Mesothelial cell of epicardium (in vitro differentiated cells): ENCODE measurements at regions not wholly inside any gene's neighbourhood (a gene's known extent, or its start where the extent isn't known, plus 50 kb on each side); places are given as distances from the start of the nearest gene placed in this dataset.

Experiments
- DNase-seq, 2 experiments: peaks; one replicate each; pipeline ENCODE4 v3.0.0; 2021; ENCODE audit warnings: low spot score in 2 of 2; ENCODE audit not compliant: unreplicated experiment in 2 of 2
- H3K27ac Mint-ChIP-seq: 2 replicates; pipeline ENCODE4 v1.8.0; 2021; ENCODE audit warnings: mixed read lengths
- H3K27me3 Mint-ChIP-seq: 2 replicates; pipeline ENCODE4 v1.8.0; 2021; ENCODE audit warnings: low read depth, mixed read lengths
- H3K36me3 Mint-ChIP-seq: 2 replicates; pipeline ENCODE4 v1.8.0; 2021; ENCODE audit warnings: mixed read lengths
- H3K4me1 Mint-ChIP-seq: 2 replicates; pipeline ENCODE4 v1.8.0; 2021; ENCODE audit warnings: mixed read lengths
- H3K4me3 Mint-ChIP-seq: 2 replicates; pipeline ENCODE4 v1.8.0; 2021; ENCODE audit warnings: mild to moderate bottlenecking, moderate library complexity, mixed read lengths
- H3K9me3 Mint-ChIP-seq: 2 replicates; pipeline ENCODE4 v1.8.0; 2021; ENCODE audit warnings: mixed read lengths
- CTCF ChIP-seq: fragments of 200-600 bp; sonication (generic); IDR thresholded peaks from one replicate; pipeline ENCODE4 v1.5.0; 2021; ENCODE audit warnings: antibody characterized with exemption; ENCODE audit not compliant: unreplicated experiment

GRCh38 chr9:135321580-135321979 lies 158.0 kb upstream of the PPP1R26 start:
- no peak for TF ChIP-seq CTCF
- H3K4me1 Mint-ChIP-seq, result no peaks in the 10 kb centered on the region
- H3K4me3 Mint-ChIP-seq, result no peak overlapping the region
- peaks cover 3% of the 10 kb centered on the region for H3K9me3 Mint-ChIP-seq
- H3K36me3 Mint-ChIP-seq, result no peaks in the 10 kb centered on the region
- H3K27ac Mint-ChIP-seq, result no peak overlapping the region
- DNase-seq, result no peak
- peaks cover 30% of the 10 kb centered on the region for H3K27me3 Mint-ChIP-seq

GRCh38 chr9:135324329-135324728 lies 155.3 kb upstream of the PPP1R26 start:
- Mint-ChIP-seq H3K27ac (no peak overlapping the region), H3K9me3 (peaks cover 7% of the 10 kb centered on the region)
- TF ChIP-seq CTCF, result no peak

GRCh38 chr9:135326141-135326540 lies 153.4 kb upstream of the PPP1R26 start:
- TF ChIP-seq CTCF, result no peak
- Mint-ChIP-seq H3K27ac (no peak overlapping the region), H3K4me3 (no peak overlapping the region), H3K4me1 (peaks cover under 1% of the 10 kb centered on the region), H3K36me3 (no peaks in the 10 kb centered on the region), H3K9me3 (peaks cover 7% of the 10 kb centered on the region), H3K27me3 (peaks cover 13% of the 10 kb centered on the region)
- DNase-seq, result peak; percentile 10 to 22

More at GRCh38 chr9:135324329-135324728, 155.3 kb upstream of the PPP1R26 start:
- Mint-ChIP-seq H3K27me3 (peaks cover 18% of the 10 kb centered on the region), H3K36me3 (no peaks in the 10 kb centered on the region), H3K4me1 (no peaks in the 10 kb centered on the region), H3K4me3 (no peak overlapping the region)
- DNase-seq, result no peak

GRCh38 chr9:135326633-135327152 lies 152.9 kb upstream of the PPP1R26 start:
- peak in 1 of 2 experiments; percentile 19 for DNase-seq
- peaks cover 7% of the 10 kb centered on the region for H3K9me3 Mint-ChIP-seq
- no peaks in the 10 kb centered on the region for H3K36me3 Mint-ChIP-seq
- no peak overlapping the region for H3K27ac Mint-ChIP-seq
- H3K27me3 Mint-ChIP-seq, result peaks cover 10% of the 10 kb centered on the region
- peaks cover 2% of the 10 kb centered on the region for H3K4me1 Mint-ChIP-seq
- no peak overlapping the region for H3K4me3 Mint-ChIP-seq
- no peak for TF ChIP-seq CTCF

- no peak overlapping the region for H3K27ac Mint-ChIP-seq
- no peak overlapping the region for H3K4me3 Mint-ChIP-seq
- DNase-seq, result peak in 1 of 2 experiments; percentile 29
- H3K4me1 Mint-ChIP-seq, result peaks cover 7% of the 10 kb centered on the region
- peaks cover 3% of the 10 kb centered on the region for H3K27me3 Mint-ChIP-seq
- H3K9me3 Mint-ChIP-seq, result peaks cover 4% of the 10 kb centered on the region
- no peaks in the 10 kb centered on the region for H3K36me3 Mint-ChIP-seq
- TF ChIP-seq CTCF, result no peak
Measured at GRCh38 chr9:135328485-135329417, 150.8 kb upstream of the PPP1R26 start.
